CD4-positive, alpha-beta T cell treated with Interleukin-4 for 4 hours (primary cell): ENCODE measurements at regions not wholly inside any gene's neighbourhood (a gene's known extent, or its start where the extent isn't known, plus 50 kb on each side); places are given as distances from the start of the nearest gene placed in this dataset.

Experiments used
- DNase-seq: peaks from one replicate; pipeline ENCODE4 v3.0.0-alpha.2; 2020

GRCh38 chr22:48376936-48377712 is 1450.5 kb downstream of the BRD1 start:
- no peak for DNase-seq

GRCh38 chr22:48376428-48376827 is 1451.2 kb downstream of the BRD1 start:
- DNase-seq: no peak

DNA sequence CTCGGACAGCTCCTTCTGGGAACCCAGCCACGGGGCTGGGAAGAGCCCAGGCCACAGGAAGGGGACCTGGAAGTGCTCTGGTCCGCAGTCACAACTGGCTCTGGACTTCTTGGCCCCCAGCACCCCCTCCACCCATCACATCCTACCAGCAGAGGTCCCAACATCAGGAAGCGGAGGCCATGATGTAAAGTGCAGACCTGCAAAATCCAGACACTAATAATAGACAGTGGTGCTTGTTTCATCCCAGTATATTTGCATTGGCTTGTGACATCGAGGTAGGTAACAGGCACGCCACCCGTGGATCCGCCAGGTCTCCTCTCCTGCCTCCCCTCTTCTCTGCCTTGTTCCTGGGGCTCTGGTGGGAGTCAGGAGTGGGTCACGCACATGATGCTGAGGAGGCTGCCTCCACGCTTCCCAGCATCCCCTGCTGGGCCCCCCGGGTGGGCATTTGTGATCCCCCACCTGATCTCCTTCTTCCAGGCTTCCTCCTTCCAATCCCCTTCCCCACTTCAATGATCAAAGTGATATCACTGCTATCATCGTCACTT is 1454.0 kb downstream of the BRD1 start:
- no peak for DNase-seq

- DNase-seq: no peak
These were observed 1455.3 kb downstream of the BRD1 start for GRCh38 chr22:48372390-48372789.

- no peak for DNase-seq
These were observed 1456.3 kb downstream of the BRD1 start for GRCh38 chr22:48371391-48371790.

DNA sequence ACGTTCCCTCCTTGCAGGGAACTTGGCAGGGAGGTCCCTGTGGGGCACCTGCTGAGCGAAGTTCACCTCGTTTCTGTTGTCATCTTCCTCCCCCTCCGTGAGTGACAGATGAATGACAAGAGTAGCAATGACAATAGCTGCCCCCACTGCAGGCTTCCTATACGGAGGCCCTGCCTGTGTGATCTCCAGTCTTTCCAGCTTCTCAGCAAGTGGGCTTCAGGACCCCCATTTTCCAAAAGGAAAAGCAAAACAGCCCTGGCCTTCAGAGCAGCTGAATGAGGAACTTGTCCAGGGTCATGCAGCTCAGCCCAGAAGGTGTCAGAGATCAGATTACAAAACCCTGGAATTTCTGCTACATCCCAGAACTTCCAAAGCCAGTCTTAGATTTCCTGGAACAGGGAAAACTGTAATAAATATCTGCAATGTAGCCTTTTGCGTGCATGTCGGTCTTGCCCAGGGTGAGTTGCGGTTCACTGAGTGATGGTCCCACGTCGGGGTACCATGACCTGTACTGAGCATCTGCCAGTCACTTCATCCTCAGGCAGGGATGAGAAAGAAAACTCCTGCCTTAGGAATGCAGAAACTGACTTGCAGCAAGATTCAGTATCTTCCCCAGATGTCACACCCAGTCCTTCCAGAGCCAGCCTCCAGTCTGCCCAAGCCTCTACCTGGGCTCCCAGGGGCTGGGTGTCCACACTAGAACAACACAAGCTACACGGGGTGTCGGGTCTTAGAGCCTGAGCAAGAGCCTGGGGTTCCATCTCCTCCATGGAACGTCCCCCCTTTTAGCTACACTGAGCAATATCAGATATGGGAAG is 1457.0 kb downstream of the BRD1 start:
- DNase-seq: no peak

GRCh38 chr22:48369789-48370507 is 1457.7 kb downstream of the BRD1 start:
- no peak for DNase-seq

GRCh38 chr22:48368975-48369525 is 1458.6 kb downstream of the BRD1 start:
- no peak for DNase-seq

DNA sequence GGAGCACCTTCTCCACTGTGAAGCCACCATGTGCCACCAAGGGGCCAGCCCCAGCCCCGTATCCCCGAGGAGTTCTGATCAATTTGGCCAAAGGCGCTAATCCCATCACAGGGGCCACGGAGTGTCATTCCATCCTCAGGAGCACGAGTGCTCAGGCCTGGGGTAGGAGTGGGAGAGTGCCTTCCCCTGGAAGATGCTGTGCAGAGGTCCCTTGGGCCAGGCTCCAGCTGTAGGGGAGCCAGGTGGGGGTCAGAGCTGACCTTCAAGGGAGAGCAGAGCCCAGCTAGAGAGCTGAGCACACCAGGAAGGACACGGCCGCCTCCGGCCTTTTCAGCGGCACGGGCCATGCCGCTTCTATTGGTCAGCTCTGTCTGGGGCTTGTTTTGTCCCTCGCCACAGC is 1459.9 kb downstream of the BRD1 start:
- DNase-seq: no peak

DNA sequence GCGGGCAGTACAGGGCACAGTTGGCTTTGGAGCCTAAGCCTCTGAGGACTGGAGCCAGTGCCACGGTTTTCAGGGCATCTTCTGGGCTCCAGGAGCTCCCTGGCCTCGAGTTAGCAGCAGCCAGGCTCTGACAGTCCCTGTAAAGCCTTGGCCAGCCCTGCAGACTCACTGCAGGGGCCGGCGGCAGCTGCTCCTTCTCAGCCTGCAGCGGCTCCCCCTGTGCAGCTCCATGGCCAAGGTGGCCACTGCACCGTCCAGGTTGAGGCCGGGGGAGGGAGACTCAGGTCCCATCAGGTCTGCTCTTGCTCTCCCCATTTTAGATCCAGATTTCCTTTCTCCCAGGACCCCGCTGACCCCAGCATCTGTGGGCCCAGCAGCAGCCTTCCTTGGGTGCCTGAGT is 1461.1 kb downstream of the BRD1 start:
- no peak for DNase-seq

DNA sequence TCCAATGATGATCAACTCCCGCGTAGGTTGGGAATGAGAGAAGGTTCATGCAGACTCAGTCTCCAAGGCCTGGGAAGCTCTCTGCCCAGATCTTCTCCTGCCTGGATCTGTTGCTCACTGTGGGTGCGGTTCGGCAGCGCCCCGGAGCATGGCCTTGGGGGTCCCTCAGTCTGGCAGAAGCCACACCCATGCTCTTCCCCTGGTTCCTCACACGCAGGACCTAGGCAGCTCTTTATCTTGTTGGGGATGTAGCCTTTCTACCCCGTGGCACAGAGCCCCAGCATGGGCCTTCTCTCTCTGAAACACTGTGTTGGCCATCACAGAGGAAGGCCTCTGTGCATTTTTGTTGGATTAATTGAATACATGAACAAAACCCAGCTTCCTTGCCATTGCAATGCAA is 1461.6 kb downstream of the BRD1 start:
- DNase-seq: no peak

- DNase-seq: no peak
These were observed 1462.3 kb downstream of the BRD1 start for GRCh38 chr22:48365386-48365785.

GRCh38 chr22:48362721-48363404 is 1464.8 kb downstream of the BRD1 start:
- no peak for DNase-seq

DNA sequence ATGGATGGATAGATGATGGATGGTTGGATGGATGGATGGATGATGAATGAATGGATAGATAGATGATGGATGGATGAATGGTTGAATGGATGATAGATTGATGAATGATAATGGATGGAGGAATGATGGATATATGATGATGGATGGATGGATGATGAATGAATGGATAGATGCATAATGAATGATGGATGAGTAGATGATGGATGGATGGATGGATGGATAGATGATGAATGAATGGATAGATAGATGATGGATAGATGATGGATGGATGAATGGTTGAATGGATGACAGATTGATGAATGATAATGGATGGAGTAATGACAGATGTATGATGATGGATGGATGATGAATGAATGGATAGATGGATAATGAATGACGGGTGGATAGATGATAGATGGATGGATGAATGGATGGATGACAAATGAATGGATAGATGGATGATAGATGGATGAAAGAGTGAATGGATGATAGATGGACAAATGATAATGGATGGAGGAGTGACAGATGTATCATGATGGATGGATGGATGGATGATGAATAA is 1466.5 kb downstream of the BRD1 start:
- no peak for DNase-seq

DNA sequence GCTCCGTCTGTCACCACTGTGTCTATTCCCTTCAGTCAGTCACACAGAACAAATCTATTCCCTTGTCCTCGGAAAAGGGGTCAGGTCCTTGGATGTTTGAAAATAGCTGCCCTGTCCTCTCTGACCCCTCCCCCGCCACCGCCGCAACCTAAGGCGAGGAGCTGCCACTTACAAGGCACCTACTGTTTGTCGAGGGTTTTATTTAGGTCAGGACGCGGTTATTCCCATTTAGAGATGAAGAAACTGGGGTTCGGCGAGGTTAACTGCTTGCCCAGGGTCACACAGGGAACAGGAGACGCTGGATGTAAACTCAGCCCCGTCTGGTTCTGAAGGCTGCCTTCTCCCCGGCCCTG is 1468.1 kb downstream of the BRD1 start:
- DNase-seq: no peak

GRCh38 chr22:48358886-48359612 is 1468.6 kb downstream of the BRD1 start:
- no peak for DNase-seq

- DNase-seq: no peak
These were observed 1469.7 kb downstream of the BRD1 start for GRCh38 chr22:48357961-48358360.

GRCh38 chr22:48357196-48357595 is 1470.5 kb downstream of the BRD1 start:
- DNase-seq: no peak

DNA sequence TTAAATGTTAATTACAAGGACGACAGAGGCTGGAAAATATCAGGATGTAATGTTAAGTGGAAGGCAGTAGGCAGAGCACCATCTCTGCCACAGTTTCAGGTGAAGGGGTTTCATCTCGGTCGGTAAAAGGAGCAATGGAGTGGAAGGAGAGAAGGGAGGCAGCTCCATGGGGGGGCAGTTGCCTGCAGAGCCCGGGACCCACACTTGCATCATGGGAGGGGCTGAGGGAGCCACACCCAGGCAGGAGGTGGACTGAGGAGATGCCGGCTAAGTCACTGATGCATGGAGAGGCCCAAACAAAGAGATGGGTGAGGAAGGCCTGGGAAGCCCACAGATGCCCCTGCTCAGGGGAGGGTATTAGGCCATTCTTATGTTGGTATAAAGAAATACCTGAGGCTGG is 1470.9 kb downstream of the BRD1 start:
- no peak for DNase-seq

GRCh38 chr22:48354096-48354495 is 1473.6 kb downstream of the BRD1 start:
- no peak for DNase-seq

- no peak for DNase-seq
These were observed 1474.3 kb downstream of the BRD1 start for GRCh38 chr22:48353116-48353947.
